ENCODE measurements at regions not wholly inside any gene's neighbourhood (a gene's known extent, or its start where the extent isn't known, plus 50 kb on each side); places are given as distances from the start of the nearest gene placed in this dataset.

DNA sequence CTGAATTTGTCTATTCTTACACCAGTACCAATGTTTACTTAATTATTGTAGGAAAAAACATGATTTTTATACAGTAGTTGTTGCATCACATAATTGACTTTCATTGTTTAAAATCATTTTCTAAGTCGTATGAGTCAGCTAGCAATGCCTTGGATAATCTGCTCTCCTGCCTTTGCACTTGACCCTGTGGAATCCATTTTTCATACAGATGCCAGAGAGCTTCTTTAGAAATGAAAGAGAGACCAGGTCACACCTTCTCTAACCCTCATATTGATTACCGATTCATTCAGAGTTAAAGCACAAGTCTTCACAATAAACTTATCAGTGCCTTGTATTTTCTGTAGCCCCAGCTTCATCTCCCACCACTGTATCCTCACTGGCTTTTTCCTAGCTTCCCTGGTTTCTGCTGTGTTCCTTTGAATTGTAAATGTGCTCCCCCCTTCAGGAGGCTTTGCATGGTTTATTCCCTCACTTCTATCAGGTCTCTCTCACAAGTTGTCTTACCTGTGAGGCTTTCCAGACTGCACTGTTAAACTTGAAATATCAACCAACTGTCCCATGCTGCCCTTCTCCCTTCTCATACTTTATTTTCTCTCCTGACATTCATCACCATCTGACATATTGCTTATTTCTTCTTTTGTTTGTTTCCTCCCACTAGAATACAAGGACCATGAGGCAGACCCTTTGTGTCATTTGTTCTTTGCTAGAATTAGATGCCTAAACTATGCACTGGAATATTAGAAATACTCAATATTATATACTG is 662.0 kb upstream of the GBE1 start:
- no peak for TF ChIP-seq GATA2 (IDR thresholded peaks at IDR 0.05; ENCODE audit: low read depth, low read length)
- TF ChIP-seq GATA3 (IDR thresholded peaks at IDR 0.05; ENCODE audit: low read depth, low read length) = no peak
